Retinal pigment epithelial cell (primary cell): ENCODE measurements at regions not wholly inside any gene's neighbourhood (a gene's known extent, or its start where the extent isn't known, plus 50 kb on each side); places are given as distances from the start of the nearest gene placed in this dataset.

Experiments
- DNase-seq: peaks from one replicate; pipeline ENCODE4 v3.0.0-alpha.2; 2010; ENCODE audit warnings: low read depth
- H3K4me3 ChIP-seq: 2 replicates; pipeline ENCODE4 v1.5.1; 2011; ENCODE audit warnings: mild to moderate bottlenecking, low read length, control low read depth, moderate library complexity
- CTCF ChIP-seq: conservative IDR thresholded peaks from 2 replicates; pipeline ENCODE4 v1.5.1; 2011; ENCODE audit warnings: low read depth, low read length, control low read depth, inconsistent platforms

- TF ChIP-seq CTCF: no peak
- DNase-seq: no peak
- no peak overlapping the region for H3K4me3 ChIP-seq
Observed at GRCh38 chr9:88651682-88652633, 117.0 kb downstream of the NXNL2 start.

- no peak overlapping the region for H3K4me3 ChIP-seq
- TF ChIP-seq CTCF: no peak
- no peak for DNase-seq
Observed at GRCh38 chr9:88652876-88653275, 117.9 kb downstream of the NXNL2 start.

GRCh38 chr9:88653406-88653805 lies 118.4 kb downstream of the NXNL2 start:
- no peak for TF ChIP-seq CTCF
- DNase-seq: no peak
- H3K4me3 ChIP-seq: no peak overlapping the region

- H3K4me3 ChIP-seq: no peak overlapping the region
- TF ChIP-seq CTCF: no peak
- no peak for DNase-seq
Observed at GRCh38 chr9:88653911-88654310, 118.9 kb downstream of the NXNL2 start.

- no peak for TF ChIP-seq CTCF
- no peak for DNase-seq
- no peak overlapping the region for H3K4me3 ChIP-seq
Observed at GRCh38 chr9:88657893-88658292, 122.9 kb downstream of the NXNL2 start.

GRCh38 chr9:88658311-88658822 lies 123.4 kb downstream of the NXNL2 start:
- H3K4me3 ChIP-seq: no peak overlapping the region
- TF ChIP-seq CTCF: no peak
- DNase-seq: no peak

- H3K4me3 ChIP-seq: no peak overlapping the region
- no peak for TF ChIP-seq CTCF
Observed at GRCh38 chr9:88659126-88659525, 124.1 kb downstream of the NXNL2 start.

More at GRCh38 chr9:88659126-88659525, 124.1 kb downstream of the NXNL2 start:
- no peak for DNase-seq
